HK-2 (cell line): ENCODE measurements at regions not wholly inside any gene's neighbourhood (a gene's known extent, or its start where the extent isn't known, plus 50 kb on each side); places are given as distances from the start of the nearest gene placed in this dataset.
"Not testable (repeated sequence)": the region's sequence is repeated elsewhere in the genome, so short reads cannot be mapped to it uniquely, and the experiment has no call there.

Source experiments
- DNase-seq: peaks from one replicate; pipeline ENCODE4 v3.0.0-alpha.2; 2018; ENCODE audit not compliant: unreplicated experiment

DNA sequence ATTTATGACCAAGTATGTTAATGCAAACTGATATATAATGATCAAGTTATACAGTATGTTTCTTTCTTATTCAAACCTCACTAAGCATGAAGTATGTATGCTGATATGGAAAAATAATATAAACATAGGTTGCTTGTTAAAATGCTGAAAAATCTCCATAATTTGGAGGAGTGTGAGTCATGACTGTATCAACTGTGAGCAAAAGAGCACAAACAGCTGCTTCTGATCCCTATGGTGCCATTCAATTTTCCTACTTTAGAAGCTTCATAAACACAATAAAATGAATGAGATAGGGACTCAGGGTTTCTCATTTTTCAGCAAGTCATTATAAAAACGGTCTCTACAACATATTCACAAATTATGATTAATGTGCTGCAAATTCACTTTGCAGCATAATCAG is 129.9 kb upstream of the TFPI start:
- no peak for DNase-seq

GRCh38 chr2:187686416-187687024 is 132.3 kb upstream of the TFPI start:
- DNase-seq = no peak

- no peak for DNase-seq
These were observed 133.3 kb upstream of the TFPI start for GRCh38 chr2:187687585-187687984.

- DNase-seq = no peak
These were observed 135.1 kb upstream of the TFPI start for GRCh38 chr2:187689372-187689771.

DNA sequence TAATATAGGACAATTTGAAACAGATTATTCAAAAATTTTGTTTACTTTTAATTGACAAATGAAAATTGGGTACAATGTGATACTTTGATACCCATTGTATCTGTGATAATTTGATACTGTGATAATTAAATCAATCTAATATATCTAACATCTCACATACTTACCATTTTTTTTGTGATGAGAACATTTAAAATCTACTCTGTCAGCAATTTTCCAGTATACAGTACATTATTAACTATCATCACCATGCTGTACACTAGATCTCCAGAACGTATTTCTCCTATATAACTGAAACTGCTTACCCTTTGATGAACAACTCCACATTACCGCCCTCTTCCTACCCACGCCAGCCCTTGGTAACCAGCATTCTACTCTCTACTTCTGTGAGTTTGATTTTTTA is 139.7 kb upstream of the TFPI start:
- no peak for DNase-seq

DNA sequence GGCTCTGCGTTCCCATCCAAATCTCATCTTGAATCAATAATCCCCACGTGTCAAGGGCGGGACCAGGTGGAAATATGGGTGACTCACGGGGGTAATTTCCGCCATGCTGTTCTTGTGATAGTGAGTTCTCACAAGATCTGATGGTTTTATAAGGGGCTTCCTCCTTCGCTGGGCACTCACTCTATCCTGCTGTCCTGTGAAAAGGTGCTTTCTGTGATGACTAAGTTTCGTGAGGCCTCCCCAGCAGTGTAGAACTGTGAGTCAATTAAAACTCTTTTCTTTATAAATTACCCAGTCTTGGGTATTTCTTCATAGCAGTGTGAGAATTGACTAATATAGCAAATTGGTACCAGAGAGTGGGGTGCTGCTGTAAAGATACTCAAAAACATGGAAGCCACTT is 142.4 kb upstream of the TFPI start:
- not testable (repeated sequence) for DNase-seq

- no peak for DNase-seq
These were observed 144.3 kb upstream of the TFPI start for GRCh38 chr2:187698374-187699110.

DNA sequence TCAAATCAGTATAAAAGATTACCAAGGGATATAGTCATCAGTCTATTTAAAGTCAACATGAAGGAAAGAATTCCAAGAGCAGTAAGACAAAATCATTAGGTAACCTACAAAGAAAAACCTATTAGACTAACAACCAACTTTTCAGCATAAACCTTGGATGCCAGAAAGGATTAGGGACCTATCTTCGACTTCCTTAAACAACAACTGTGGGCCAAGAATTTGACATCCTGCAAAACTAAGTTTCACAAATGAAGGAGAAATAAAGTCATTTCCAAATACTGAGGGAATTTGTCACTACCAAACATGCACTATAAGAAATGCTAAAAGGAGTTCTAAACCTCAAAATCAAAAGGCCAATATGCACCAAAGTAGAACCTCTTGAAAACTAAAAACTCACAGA is 147.9 kb upstream of the TFPI start:
- DNase-seq = no peak

DNA sequence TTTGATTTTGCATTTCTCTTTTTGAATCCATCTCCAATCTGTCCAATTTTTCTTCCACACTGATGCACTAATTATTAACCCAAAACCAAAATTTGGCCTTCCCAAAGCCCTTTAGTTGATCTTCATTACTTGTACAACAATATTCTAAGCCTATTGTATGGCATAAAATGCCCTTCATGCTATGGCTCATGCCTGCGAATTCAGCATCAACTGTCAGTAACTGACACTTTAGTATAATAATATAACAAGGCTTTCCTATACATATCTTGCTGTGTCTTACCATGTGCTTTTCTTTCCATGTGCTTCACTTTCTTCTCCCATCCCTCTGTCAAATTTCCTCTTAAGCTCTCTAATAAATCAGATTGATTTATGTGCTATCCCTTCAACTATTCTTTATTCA is 154.0 kb upstream of the TFPI start:
- no peak for DNase-seq

DNA sequence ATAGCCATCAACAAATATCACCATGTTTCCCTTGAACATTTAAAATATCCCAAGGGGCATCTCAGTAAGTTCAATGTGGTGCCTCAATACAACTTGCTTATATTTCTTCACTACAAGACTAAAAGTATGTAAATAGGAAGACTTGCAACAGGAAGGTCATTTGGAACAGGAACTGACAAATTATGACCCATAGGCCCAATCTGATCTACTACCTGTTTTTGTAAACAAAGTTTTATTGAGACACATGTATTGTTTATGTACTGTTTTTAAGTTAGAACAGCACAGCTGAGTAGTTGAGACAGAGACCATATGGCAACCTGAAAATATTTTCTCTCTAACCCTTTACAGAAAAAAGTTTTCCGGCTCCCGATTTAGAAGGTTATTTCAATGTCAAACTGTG is 154.8 kb upstream of the TFPI start:
- DNase-seq = no peak

DNA sequence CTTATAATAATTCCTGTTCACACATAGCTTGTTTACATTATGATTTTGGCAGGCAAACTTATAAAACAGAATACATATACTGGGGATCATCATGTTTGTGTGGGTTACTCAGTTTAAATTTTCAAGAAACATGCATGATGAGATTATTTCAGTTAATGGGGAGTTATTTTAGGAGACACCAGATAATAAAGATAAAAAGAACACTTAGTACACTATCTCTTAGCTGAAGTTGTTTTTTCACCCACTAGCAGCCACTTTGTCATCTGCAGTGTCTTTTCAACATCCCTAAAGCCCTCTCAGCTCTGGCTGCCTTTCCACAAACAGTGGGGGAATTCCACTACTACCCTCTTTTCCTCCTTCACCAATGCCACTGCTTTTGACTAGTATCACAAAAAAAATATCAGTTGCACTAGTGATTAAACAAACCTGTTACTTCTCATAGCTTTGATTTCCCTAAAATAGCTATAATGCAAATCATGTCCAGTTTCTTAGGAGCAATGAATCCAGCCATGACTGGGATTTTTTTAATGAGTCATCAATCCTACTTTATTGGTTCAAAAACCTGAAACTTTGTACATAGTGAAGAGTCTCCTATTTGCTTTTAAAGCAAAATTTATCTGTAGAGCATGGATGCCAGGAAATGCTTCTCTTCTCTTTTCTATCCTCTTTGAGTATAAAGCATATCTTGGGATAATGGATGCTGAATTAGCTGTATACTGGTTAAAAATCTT is 156.7 kb upstream of the TFPI start:
- DNase-seq = no peak

GRCh38 chr2:187715590-187715989 is 161.4 kb upstream of the TFPI start:
- no peak for DNase-seq

GRCh38 chr2:187716301-187716700 is 162.1 kb upstream of the TFPI start:
- DNase-seq = no peak

DNA sequence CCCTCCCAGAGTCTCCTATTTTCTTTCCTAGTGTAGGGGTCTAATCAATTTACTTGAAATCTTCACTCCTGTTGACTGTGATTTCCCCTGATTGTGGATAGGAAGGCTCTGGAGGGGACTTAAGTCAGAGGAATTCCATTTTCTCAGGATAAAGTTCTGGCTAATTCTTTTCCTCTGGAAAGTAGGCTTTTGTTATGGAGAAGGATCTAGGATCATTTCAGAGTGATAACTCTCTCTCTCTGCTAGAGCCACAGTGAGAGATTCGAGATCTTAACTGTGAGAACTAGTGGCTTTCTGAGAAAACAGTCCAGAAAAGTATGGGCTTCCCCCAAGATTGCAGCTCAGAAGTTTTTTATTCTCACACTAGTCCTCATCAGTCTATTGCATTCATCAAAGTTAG is 163.9 kb upstream of the TFPI start:
- DNase-seq = no peak

GRCh38 chr2:187719510-187719909 is 165.3 kb upstream of the TFPI start:
- DNase-seq = no peak

DNA sequence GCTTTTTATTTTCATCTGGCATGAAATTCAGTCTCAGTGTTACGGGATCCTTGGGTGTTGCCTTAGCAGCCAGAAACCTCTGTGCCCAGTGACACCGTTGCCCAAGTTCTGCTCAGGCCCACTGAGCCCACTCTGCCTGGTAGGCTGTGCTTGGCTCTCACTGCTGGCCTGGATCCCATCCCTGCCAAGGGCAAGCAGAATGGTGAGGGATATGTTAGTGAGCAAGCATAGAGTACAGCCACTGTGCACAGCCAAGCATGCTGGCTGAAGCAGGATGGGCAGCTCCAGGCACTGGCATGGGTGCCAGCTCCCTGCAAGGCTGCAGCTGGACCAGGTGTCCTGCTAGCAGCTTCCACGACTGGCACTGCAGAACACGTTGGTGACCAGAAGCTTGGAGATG is 194.7 kb upstream of the TFPI start:
- no peak for DNase-seq

- no peak for DNase-seq
These were observed 195.7 kb upstream of the TFPI start for GRCh38 chr2:187749804-187750431.

DNA sequence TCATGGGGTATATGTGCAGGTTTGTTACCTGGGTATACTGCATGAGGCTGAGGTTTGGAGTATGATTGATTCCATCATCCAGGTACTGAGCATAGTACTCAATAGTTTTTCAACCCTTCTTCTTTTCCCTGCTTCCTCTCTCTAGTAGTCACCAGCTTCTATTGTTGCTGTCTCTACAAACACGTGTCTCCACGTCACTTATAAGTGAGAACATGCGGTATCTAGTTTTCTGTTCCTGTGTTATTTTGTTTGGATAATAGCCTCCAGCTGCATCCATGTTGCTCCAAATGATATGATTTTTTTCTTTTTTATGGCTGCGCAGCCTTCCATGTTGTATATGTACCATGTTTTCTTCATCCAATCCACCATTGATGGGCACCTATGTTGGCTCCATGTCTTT is 214.8 kb upstream of the TFPI start:
- no peak for DNase-seq

GRCh38 chr2:187769437-187769836 is 215.2 kb upstream of the TFPI start:
- DNase-seq = no peak

DNA sequence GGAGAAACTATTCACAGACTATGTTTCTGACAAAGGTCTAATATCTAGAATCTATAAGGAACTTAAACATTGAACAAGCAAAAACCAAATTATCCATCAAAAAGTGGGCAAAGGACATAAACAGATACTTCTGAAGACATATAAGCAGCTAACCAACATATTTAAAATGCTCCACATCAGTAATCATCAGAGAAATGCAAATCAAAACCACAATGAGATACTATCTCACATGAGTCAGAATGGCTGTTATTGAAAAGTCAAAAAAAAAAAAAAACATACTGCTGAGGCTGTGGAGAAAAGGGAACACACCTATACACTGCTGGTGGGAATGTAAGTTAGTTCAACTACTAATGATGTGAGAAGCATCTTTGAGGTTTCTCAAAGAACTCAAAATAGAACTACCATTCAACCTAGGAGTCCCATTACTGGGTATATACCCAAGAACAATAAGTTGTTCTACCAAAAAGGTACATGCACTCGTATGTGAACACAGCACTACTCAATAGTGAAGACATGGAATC is 220.4 kb upstream of the TFPI start:
- DNase-seq = no peak

DNA sequence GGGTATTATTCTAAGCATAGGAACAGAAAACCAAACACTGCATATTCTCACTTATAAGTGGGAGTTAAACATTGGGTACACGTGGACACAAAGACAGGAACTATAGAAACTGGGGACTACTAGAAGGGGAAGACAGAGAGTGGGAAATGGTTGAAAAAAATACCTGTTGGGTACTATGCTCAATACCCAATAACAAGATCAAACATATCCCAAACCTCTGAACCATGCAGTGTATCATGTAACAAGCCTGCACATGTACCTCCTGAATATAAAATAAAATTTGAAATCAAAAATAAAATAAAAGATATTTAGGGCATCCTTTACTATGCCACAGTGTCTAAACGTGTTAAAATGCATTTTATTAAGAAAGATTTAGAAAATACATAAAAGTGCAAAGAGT is 221.0 kb upstream of the TFPI start:
- DNase-seq = no peak

- no peak for DNase-seq
These were observed 221.4 kb upstream of the TFPI start for GRCh38 chr2:187775651-187776050.
